MM.1S (cell line): ENCODE measurements at regions not wholly inside any gene's neighbourhood (a gene's known extent, or its start where the extent isn't known, plus 50 kb on each side); places are given as distances from the start of the nearest gene placed in this dataset.

ENCODE experiments used
- DNase-seq: peaks from one replicate; pipeline ENCODE4 v3.0.0-alpha.2; 2015
- H2AFZ ChIP-seq: fragments of 300-600 bp; sonication (generic); 2 replicates; pipeline ENCODE4 v1.6.0; 2016; ENCODE audit warnings: antibody characterized with exemption, low read length
- H3F3A ChIP-seq: fragments of 300-600 bp; sonication (generic); 2 replicates; pipeline ENCODE4 v1.6.1; 2016; ENCODE audit warnings: mild to moderate bottlenecking, antibody characterized with exemption, low read length, moderate library complexity, mixed read lengths; ENCODE audit not compliant: insufficient read depth
- H3K27ac ChIP-seq: fragments of 300-600 bp; sonication (generic); 2 replicates; pipeline ENCODE4 v1.5.1; 2016; ENCODE audit warnings: mild to moderate bottlenecking, low read length
- H3K27me3 ChIP-seq: fragments of 300-600 bp; sonication (generic); replicated peaks from 2 replicates; pipeline ENCODE4 v1.6.0; 2016; ENCODE audit warnings: low read length; ENCODE audit not compliant: insufficient read depth
- H3K36me3 ChIP-seq: fragments of 300-600 bp; sonication (generic); replicated peaks from 2 replicates; pipeline ENCODE4 v1.6.1; 2016; ENCODE audit warnings: mild to moderate bottlenecking, low read length, mixed read lengths; ENCODE audit not compliant: insufficient read depth
- H3K4me1 ChIP-seq: fragments of 300-600 bp; sonication (generic); 2 replicates; pipeline ENCODE4 v1.6.1; 2016; ENCODE audit warnings: low read length, mixed read lengths
- H3K4me2 ChIP-seq: fragments of 300-600 bp; sonication (generic); 2 replicates; pipeline ENCODE4 v1.6.0; 2016; ENCODE audit warnings: low read depth, low read length
- H3K4me3 ChIP-seq: fragments of 300-600 bp; sonication (generic); 2 replicates; pipeline ENCODE4 v1.5.1; 2016; ENCODE audit warnings: low read length, mixed read lengths
- H3K79me2 ChIP-seq: fragments of 300-600 bp; sonication (generic); 2 replicates; pipeline ENCODE4 v1.6.1; 2016; ENCODE audit warnings: mixed run types, low read length, mixed read lengths
- H3K9ac ChIP-seq: fragments of 300-600 bp; sonication (generic); 2 replicates; pipeline ENCODE4 v1.6.1; 2016; ENCODE audit warnings: low read length, mixed read lengths
- H3K9me2 ChIP-seq: fragments of 300-600 bp; sonication (generic); replicated peaks from 2 replicates; pipeline ENCODE4 v1.6.1; 2016; ENCODE audit warnings: mild to moderate bottlenecking, low read length, mixed read lengths; ENCODE audit not compliant: insufficient read depth
- H3K9me3 ChIP-seq: fragments of 300-600 bp; sonication (generic); replicated peaks from 2 replicates; pipeline ENCODE4 v1.6.1; 2016; ENCODE audit warnings: mild to moderate bottlenecking, low read length, mixed read lengths; ENCODE audit not compliant: insufficient read depth
- H4K20me1 ChIP-seq: fragments of 300-600 bp; sonication (generic); 2 replicates; pipeline ENCODE4 v1.6.1; 2016; ENCODE audit warnings: mild to moderate bottlenecking, low read length, moderate library complexity, mixed read lengths; ENCODE audit not compliant: insufficient read depth
- CTCF ChIP-seq: fragments of 300-600 bp; sonication (generic); IDR thresholded peaks from 2 replicates; pipeline ENCODE4 v1.5.1; 2016; ENCODE audit warnings: antibody characterized with exemption, low read length, mixed read lengths
- EZH2 ChIP-seq: fragments of 300-600 bp; sonication (generic); optimal IDR thresholded peaks from 2 replicates; pipeline ENCODE3; 2017; ENCODE audit warnings: low read depth, mild to moderate bottlenecking, antibody characterized with exemption, low read length, mixed read lengths
- EZH2phosphoT487 ChIP-seq: fragments of 300-600 bp; sonication (generic); IDR thresholded peaks from 2 replicates; pipeline ENCODE4 v1.6.1; 2018; ENCODE audit warnings: antibody characterized with exemption, low read length

DNA sequence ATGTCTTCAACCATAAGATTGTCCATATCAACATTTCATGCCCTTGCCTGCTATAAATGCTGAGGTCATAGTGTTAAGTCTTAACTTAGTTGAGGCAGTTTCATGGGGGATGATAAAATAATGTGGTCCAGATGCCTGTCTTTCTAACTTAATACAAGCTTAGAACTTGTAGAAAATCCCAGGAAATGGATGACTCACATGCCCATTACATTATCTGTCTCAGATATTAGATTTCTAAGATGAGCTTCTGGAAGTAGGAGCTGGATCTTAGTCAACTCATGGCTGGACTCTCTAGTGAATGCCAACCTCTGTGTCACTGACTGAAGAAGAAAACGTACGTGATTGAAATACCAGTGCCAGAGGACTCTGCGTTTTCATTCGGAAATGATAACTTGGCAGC, 797.5 kb upstream of the EEF2KMT start:
- H3K4me3 ChIP-seq: no peak overlapping the region
- DNase-seq: no peak
- no peaks in the 10 kb centered on the region for H3K36me3 ChIP-seq
- H3K9ac ChIP-seq: no peak overlapping the region
- no peaks in the 10 kb centered on the region for H4K20me1 ChIP-seq
- H3K27me3 ChIP-seq: no peaks in the 10 kb centered on the region
- H3K4me1 ChIP-seq: no peaks in the 10 kb centered on the region
- no peaks in the 10 kb centered on the region for H3F3A ChIP-seq
- H3K9me3 ChIP-seq: no peaks in the 10 kb centered on the region
- no peaks in the 10 kb centered on the region for H3K79me2 ChIP-seq
- H2AFZ ChIP-seq: no peak overlapping the region
- no peak for TF ChIP-seq CTCF
- TF ChIP-seq EZH2: no peak
- no peak for TF ChIP-seq EZH2phosphoT487
- H3K4me2 ChIP-seq: no peak overlapping the region
- H3K27ac ChIP-seq: no peak overlapping the region
- no peaks in the 10 kb centered on the region for H3K9me2 ChIP-seq

DNA sequence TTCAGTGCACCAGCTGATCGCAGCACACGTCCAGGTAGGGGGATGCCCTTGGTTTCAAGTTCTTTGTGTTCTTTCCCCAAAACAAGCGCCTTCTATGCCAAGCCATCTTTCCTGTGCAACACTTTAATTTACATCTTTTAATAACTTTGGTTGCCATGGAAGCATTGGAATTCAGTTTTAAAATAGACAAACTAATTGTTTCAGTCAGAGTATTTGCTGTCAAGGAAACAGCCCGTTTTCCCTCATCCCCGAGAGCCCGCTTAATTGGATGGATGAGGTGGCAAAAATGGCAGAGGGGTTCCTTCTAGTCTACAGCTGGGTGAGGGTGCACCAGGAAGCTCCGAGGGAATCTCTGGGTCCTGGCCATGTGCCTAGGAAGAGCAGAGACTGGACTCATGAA, 793.7 kb upstream of the EEF2KMT start:
- no peaks in the 10 kb centered on the region for H3K79me2 ChIP-seq
- no peak overlapping the region for H3K4me3 ChIP-seq
- no peaks in the 10 kb centered on the region for H3K36me3 ChIP-seq
- no peaks in the 10 kb centered on the region for H3K9me2 ChIP-seq
- DNase-seq: no peak
- no peak overlapping the region for H3K9ac ChIP-seq
- H3K9me3 ChIP-seq: no peaks in the 10 kb centered on the region
- H2AFZ ChIP-seq: no peak overlapping the region
- H3K27ac ChIP-seq: no peak overlapping the region
- no peaks in the 10 kb centered on the region for H3K4me1 ChIP-seq
- H3K4me2 ChIP-seq: no peak overlapping the region
- TF ChIP-seq EZH2phosphoT487: no peak
- no peak for TF ChIP-seq EZH2
- TF ChIP-seq CTCF: no peak
- no peaks in the 10 kb centered on the region for H3K27me3 ChIP-seq
- no peaks in the 10 kb centered on the region for H4K20me1 ChIP-seq
- no peaks in the 10 kb centered on the region for H3F3A ChIP-seq

GRCh38 chr16:5885521-5885920, 787.9 kb upstream of the EEF2KMT start:
- H2AFZ ChIP-seq: no peak overlapping the region
- TF ChIP-seq EZH2 (no peak), CTCF (no peak), EZH2phosphoT487 (no peak)
- no peaks in the 10 kb centered on the region for H3K9me3 ChIP-seq
- H3K4me3 ChIP-seq: no peak overlapping the region
- no peaks in the 10 kb centered on the region for H3K4me1 ChIP-seq
- no peak overlapping the region for H3K27ac ChIP-seq
- no peak for DNase-seq
- H3K27me3 ChIP-seq: no peaks in the 10 kb centered on the region
- H3F3A ChIP-seq: no peaks in the 10 kb centered on the region
- H3K36me3 ChIP-seq: no peaks in the 10 kb centered on the region
- H3K4me2 ChIP-seq: no peak overlapping the region
- H3K9ac ChIP-seq: no peak overlapping the region
- no peaks in the 10 kb centered on the region for H4K20me1 ChIP-seq
- H3K79me2 ChIP-seq: no peaks in the 10 kb centered on the region
- no peaks in the 10 kb centered on the region for H3K9me2 ChIP-seq
